A673 (cell line): ENCODE measurements at regions not wholly inside any gene's neighbourhood (a gene's known extent, or its start where the extent isn't known, plus 50 kb on each side); places are given as distances from the start of the nearest gene placed in this dataset.
"Not testable (repeated sequence)": the region's sequence is repeated elsewhere in the genome, so short reads cannot be mapped to it uniquely, and the experiment has no call there.

Experiments
- EZH2 ChIP-seq: fragments of 200-600 bp; sonication (generic); IDR thresholded peaks from 2 replicates; pipeline ENCODE4 v1.6.1; 2017; ENCODE audit warnings: borderline replicate concordance, low read depth, mild to moderate bottlenecking, mixed read lengths, antibody characterized with exemption, low read length; ENCODE audit not compliant: poor library complexity, severe bottlenecking
- TF ChIP-seq, protein P1 (sequence below): fragments of 300-800, 200-600 bp; sonication (generic); conservative IDR thresholded peaks from 2 replicates; pipeline ENCODE4 v1.5.1; 2017; ENCODE audit warnings: low read depth, mild to moderate bottlenecking, antibody characterized with exemption, low read length, moderate library complexity, mixed read lengths

GRCh38 chr2:239547140-239547539, 146.3 kb upstream of the HDAC4 start:
- TF ChIP-seq, protein P1, sequence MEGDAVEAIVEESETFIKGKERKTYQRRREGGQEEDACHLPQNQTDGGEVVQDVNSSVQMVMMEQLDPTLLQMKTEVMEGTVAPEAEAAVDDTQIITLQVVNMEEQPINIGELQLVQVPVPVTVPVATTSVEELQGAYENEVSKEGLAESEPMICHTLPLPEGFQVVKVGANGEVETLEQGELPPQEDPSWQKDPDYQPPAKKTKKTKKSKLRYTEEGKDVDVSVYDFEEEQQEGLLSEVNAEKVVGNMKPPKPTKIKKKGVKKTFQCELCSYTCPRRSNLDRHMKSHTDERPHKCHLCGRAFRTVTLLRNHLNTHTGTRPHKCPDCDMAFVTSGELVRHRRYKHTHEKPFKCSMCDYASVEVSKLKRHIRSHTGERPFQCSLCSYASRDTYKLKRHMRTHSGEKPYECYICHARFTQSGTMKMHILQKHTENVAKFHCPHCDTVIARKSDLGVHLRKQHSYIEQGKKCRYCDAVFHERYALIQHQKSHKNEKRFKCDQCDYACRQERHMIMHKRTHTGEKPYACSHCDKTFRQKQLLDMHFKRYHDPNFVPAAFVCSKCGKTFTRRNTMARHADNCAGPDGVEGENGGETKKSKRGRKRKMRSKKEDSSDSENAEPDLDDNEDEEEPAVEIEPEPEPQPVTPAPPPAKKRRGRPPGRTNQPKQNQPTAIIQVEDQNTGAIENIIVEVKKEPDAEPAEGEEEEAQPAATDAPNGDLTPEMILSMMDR: not testable (repeated sequence)
- not testable (repeated sequence) for TF ChIP-seq EZH2
